Lung (tissue), 11 donors: ENCODE measurements at regions not wholly inside any gene's neighbourhood (a gene's known extent, or its start where the extent isn't known, plus 50 kb on each side); places are given as distances from the start of the nearest gene placed in this dataset.
A peak's percentile ranks its signal among the peaks of the same experiment; 100 is the strongest.

ENCODE experiments used
- ATAC-seq: fragments of 200-7000 bp; cut with Tn5 transposase; one replicate; pipeline ENCODE4 v1.9.1; 2020; ENCODE audit warnings: moderate number of reproducible peaks; ENCODE audit not compliant: insufficient read depth, low FRiP score
- DNase-seq, 3 donors: peaks; one replicate each; pipeline ENCODE4 v3.0.0-alpha.2; 2013 to 2017
- H3K27ac ChIP-seq, 2 donors: one replicate each; pipeline ENCODE4 v1.5.1; 2013; ENCODE audit warnings: mild to moderate bottlenecking in 2 of 2, moderate library complexity in 2 of 2, control low read depth in 1 of 2, inconsistent platforms in 1 of 2, low read depth in 1 of 2, low read length in 1 of 2
- H3K27me3 ChIP-seq, 3 donors: one replicate each; pipeline ENCODE4 v1.5.1; 2013; ENCODE audit warnings: low read length in 2 of 3; ENCODE audit not compliant: control insufficient read depth in 3 of 3, insufficient read depth in 3 of 3
- H3K36me3 ChIP-seq, 4 donors: one replicate each; pipeline ENCODE4 v1.5.1; 2013; ENCODE audit warnings: low read length in 4 of 4, mild to moderate bottlenecking in 1 of 4, moderate library complexity in 1 of 4; ENCODE audit not compliant: control insufficient read depth in 4 of 4, insufficient read depth in 4 of 4
- H3K4me1 ChIP-seq, 5 donors: one replicate each; pipeline ENCODE4 v1.5.1; 2013; ENCODE audit warnings: low read length in 5 of 5, mild to moderate bottlenecking in 2 of 5, moderate library complexity in 1 of 5; ENCODE audit not compliant: control insufficient read depth in 5 of 5, insufficient read depth in 5 of 5
- H3K4me3 ChIP-seq: one replicate; pipeline ENCODE4 v1.5.1; 2013; ENCODE audit warnings: mild to moderate bottlenecking, control low read depth, moderate library complexity
- H3K9ac ChIP-seq, 2 donors: one replicate each; pipeline ENCODE4 v1.5.1; 2013; ENCODE audit warnings: low read length in 2 of 2, control low read depth in 1 of 2; ENCODE audit not compliant: insufficient read depth in 1 of 2
- H3K9me3 ChIP-seq, 4 donors: one replicate each; pipeline ENCODE4 v1.5.1; 2013; ENCODE audit warnings: low read length in 3 of 4, mild to moderate bottlenecking in 1 of 4, moderate library complexity in 1 of 4; ENCODE audit not compliant: control insufficient read depth in 4 of 4, insufficient read depth in 3 of 4
- WGBS, 2 donors: extraction: QIAGEN DNeasy Blood & Tissue Kit; methylation state at CpG; one replicate each; pipeline ENCODE4 v1.1.7; 2013; 5-methylcytosine and 5-hydroxymethylcytosine counted together
- TF ChIP-seq, protein P1 (sequence below): IDR thresholded peaks from 2 replicates; pipeline ENCODE4 v1.5.1; 2012; ENCODE audit warnings: mild to moderate bottlenecking; ENCODE audit errors: control extremely low read depth, extremely low read depth
- donor health status: control.
- donor health status: control.
- donor health status: Bipolar disorder and iron deficiency.
- donor health status: healthy.
- donor health status: DM: yes; HTN: yes; CAD: no.

- no peak for DNase-seq
- Histone ChIP-seq H3K9ac (no peak overlapping the region), H3K36me3 (no peaks in the 10 kb centered on the region), H3K4me3 (no peak overlapping the region), H3K27me3 (no peaks in the 10 kb centered on the region), H3K27ac (no peak overlapping the region), H3K4me1 (peaks cover 0 to 8% (median 4%) of the 10 kb centered on the region in 5 donors), H3K9me3 (peaks cover 0 to 2% (median 0%) of the 10 kb centered on the region in 4 donors)
- WGBS, 2 donors = 83 to 91% methylated on average over 5 of the region's 5 CpGs
- TF ChIP-seq, protein P1, sequence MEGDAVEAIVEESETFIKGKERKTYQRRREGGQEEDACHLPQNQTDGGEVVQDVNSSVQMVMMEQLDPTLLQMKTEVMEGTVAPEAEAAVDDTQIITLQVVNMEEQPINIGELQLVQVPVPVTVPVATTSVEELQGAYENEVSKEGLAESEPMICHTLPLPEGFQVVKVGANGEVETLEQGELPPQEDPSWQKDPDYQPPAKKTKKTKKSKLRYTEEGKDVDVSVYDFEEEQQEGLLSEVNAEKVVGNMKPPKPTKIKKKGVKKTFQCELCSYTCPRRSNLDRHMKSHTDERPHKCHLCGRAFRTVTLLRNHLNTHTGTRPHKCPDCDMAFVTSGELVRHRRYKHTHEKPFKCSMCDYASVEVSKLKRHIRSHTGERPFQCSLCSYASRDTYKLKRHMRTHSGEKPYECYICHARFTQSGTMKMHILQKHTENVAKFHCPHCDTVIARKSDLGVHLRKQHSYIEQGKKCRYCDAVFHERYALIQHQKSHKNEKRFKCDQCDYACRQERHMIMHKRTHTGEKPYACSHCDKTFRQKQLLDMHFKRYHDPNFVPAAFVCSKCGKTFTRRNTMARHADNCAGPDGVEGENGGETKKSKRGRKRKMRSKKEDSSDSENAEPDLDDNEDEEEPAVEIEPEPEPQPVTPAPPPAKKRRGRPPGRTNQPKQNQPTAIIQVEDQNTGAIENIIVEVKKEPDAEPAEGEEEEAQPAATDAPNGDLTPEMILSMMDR = no peak
- no peak for ATAC-seq
Observed at GRCh38 chr14:61618448-61618847, 76.9 kb upstream of the HIF1A start.

- 90 to 93% methylated on average over 4 of the region's 4 CpGs for WGBS, 2 donors
- DNase-seq (no peak), ATAC-seq (no peak)
Observed at GRCh38 chr14:61619494-61619893, 75.8 kb upstream of the HIF1A start.

DNA sequence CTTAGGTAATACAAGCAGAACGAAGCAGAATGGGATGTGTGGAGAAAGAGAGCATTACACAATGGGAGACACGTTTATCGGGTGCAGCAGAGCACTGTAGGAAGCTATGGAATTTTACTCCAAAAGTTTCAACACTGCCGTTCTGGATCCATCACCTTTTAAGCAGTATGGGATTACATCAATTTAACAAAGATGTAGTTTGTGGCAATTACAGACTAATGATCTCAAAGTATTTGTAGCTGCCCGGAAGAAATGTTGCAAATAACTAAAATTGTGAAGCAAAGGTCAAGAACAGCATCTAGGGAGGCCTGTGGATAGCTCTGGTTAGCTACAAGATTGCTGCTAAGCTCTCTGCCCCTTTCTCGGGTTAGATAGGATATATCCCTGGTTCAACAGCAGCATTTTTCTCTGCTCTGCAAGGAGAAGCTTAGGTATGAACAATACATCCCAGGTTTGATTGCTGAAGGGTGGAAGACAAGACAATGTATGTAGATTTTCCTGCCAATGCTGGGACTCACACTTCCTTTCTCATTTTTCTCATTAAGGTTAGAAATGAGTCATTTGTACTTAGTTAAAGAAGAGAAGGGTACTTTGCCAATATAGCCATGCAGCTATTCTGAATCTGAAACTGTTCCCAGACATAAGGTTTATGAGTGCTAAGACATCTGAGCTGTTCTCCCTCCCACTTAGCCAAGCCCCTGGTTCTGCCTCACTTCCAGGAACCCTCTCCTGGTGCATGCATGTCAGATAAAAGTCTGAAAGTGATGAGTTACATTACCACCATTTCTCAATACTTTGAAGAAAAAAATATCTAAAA lies 75.0 kb upstream of the HIF1A start:
- Histone ChIP-seq H3K27ac (peak overlapping the region in 1 of 2 donors; percentile 26), H3K4me1 (peaks cover 0 to 8% (median 4%) of the 10 kb centered on the region in 5 donors), H3K9ac (no peak overlapping the region), H3K27me3 (no peaks in the 10 kb centered on the region), H3K4me3 (no peak overlapping the region), H3K9me3 (peaks cover 0 to 2% (median 0%) of the 10 kb centered on the region in 4 donors), H3K36me3 (no peaks in the 10 kb centered on the region)
- TF ChIP-seq, protein P1 = no peak
- WGBS, 2 donors = 53 to 73% methylated on average over 6 of the region's 6 CpGs
- ATAC-seq (peak; percentile 68), DNase-seq (no peak)

More at GRCh38 chr14:61619494-61619893, 75.8 kb upstream of the HIF1A start:
- H3K9me3 ChIP-seq = peaks cover 0 to 2% (median 0%) of the 10 kb centered on the region in 4 donors
- no peak overlapping the region for H3K9ac ChIP-seq
- no peak overlapping the region for H3K4me3 ChIP-seq
- TF ChIP-seq, protein P1 = no peak
- H3K27ac ChIP-seq = no peak overlapping the region
- no peaks in the 10 kb centered on the region for H3K36me3 ChIP-seq
- H3K27me3 ChIP-seq = no peaks in the 10 kb centered on the region
- peaks cover 0 to 8% (median 4%) of the 10 kb centered on the region in 5 donors for H3K4me1 ChIP-seq
